Liver (tissue), 8 donors: ENCODE measurements at regions not wholly inside any gene's neighbourhood (a gene's known extent, or its start where the extent isn't known, plus 50 kb on each side); places are given as distances from the start of the nearest gene placed in this dataset.

Experiments used
- DNase-seq: peaks from one replicate; pipeline ENCODE4 v3.0.0-alpha.2; 2017; ENCODE audit warnings: low spot score
- H3K27ac ChIP-seq, 2 donors: one replicate each; pipeline ENCODE4 v1.7.0; 2013; ENCODE audit warnings: inconsistent platforms in 2 of 2, low read length in 2 of 2, control low read depth in 1 of 2, low read depth in 1 of 2, mild to moderate bottlenecking in 1 of 2
- H3K27me3 ChIP-seq, 4 donors: one replicate each; pipeline versions ENCODE4 v1.6.1 to v1.7.0; 2013; ENCODE audit warnings: low read length in 3 of 4, inconsistent platforms in 1 of 4, mild to moderate bottlenecking in 1 of 4, moderate library complexity in 1 of 4; ENCODE audit not compliant: control insufficient read depth in 4 of 4, insufficient read depth in 4 of 4
- H3K36me3 ChIP-seq, 4 donors: one replicate each; pipeline versions ENCODE4 v1.6.1 to v1.7.0; 2013; ENCODE audit warnings: low read length in 3 of 4, mild to moderate bottlenecking in 3 of 4, low read depth in 1 of 4, moderate library complexity in 1 of 4; ENCODE audit not compliant: control insufficient read depth in 4 of 4, insufficient read depth in 3 of 4
- H3K4me1 ChIP-seq, 4 donors: one replicate each; pipeline versions ENCODE4 v1.6.1 to v1.7.0; 2013; ENCODE audit warnings: low read length in 3 of 4, mild to moderate bottlenecking in 3 of 4, moderate library complexity in 1 of 4; ENCODE audit not compliant: control insufficient read depth in 4 of 4, insufficient read depth in 4 of 4
- H3K4me3 ChIP-seq, 3 donors: one replicate each; pipeline versions ENCODE4 v1.6.1 to v1.7.0; 2013; ENCODE audit warnings: low read length in 3 of 3, control low read depth in 1 of 3, low read depth in 1 of 3, mild to moderate bottlenecking in 1 of 3
- H3K9ac ChIP-seq, 2 donors: one replicate each; pipeline ENCODE4 v1.7.0; 2013; ENCODE audit warnings: low read length in 2 of 2, mild to moderate bottlenecking in 2 of 2, moderate library complexity in 2 of 2, control low read depth in 1 of 2, low read depth in 1 of 2
- H3K9me3 ChIP-seq, 4 donors: one replicate each; pipeline versions ENCODE4 v1.6.1 to v1.7.0; 2013; ENCODE audit warnings: low read length in 3 of 4; ENCODE audit not compliant: control insufficient read depth in 4 of 4
- EGR1 ChIP-seq, 2 donors: IDR thresholded peaks; 2 replicates each; pipeline ENCODE4 v1.6.1; 2016 to 2018; ENCODE audit warnings: antibody characterized with exemption in 2 of 2, low read depth in 2 of 2
- FOXA1 ChIP-seq: IDR thresholded peaks from 2 replicates; pipeline ENCODE4 v1.6.1; 2016; ENCODE audit warnings: antibody characterized with exemption
- GABPA ChIP-seq, 2 donors: IDR thresholded peaks in 1 of 2; conservative IDR thresholded peaks in 1 of 2; 2 replicates each; pipeline ENCODE4 v1.6.1; 2016; ENCODE audit warnings: antibody characterized with exemption in 2 of 2, mild to moderate bottlenecking in 1 of 2, moderate library complexity in 1 of 2
- HNF4A ChIP-seq, 2 donors: conservative IDR thresholded peaks; 2 replicates each; pipeline ENCODE4 v1.6.1; 2016; ENCODE audit warnings: antibody characterized with exemption in 2 of 2, mild to moderate bottlenecking in 2 of 2
- JUND ChIP-seq, 2 donors: IDR thresholded peaks; 2 replicates each; pipeline ENCODE4 v1.6.1; 2016; ENCODE audit warnings: antibody characterized with exemption in 2 of 2
- NR2F2 ChIP-seq: IDR thresholded peaks from 2 replicates; pipeline ENCODE4 v1.6.1; 2016; ENCODE audit warnings: antibody characterized with exemption
- RAD21 ChIP-seq, 2 donors: IDR thresholded peaks; 2 replicates each; pipeline ENCODE4 v1.6.1; 2016; ENCODE audit warnings: antibody characterized with exemption in 2 of 2, mild to moderate bottlenecking in 2 of 2
- RXRA ChIP-seq, 2 donors: IDR thresholded peaks; 2 replicates each; pipeline ENCODE4 v1.6.1; 2017 to 2018; ENCODE audit warnings: antibody characterized with exemption in 2 of 2, mild to moderate bottlenecking in 1 of 2
- SP1 ChIP-seq: IDR thresholded peaks from 2 replicates; pipeline ENCODE4 v1.6.1; 2018; ENCODE audit warnings: antibody characterized with exemption, mild to moderate bottlenecking
- TAF1 ChIP-seq: conservative IDR thresholded peaks from 2 replicates; pipeline ENCODE4 v1.6.1; 2016; ENCODE audit warnings: antibody characterized with exemption, mild to moderate bottlenecking
- WGBS: extraction: QIAGEN DNeasy Blood & Tissue Kit; methylation state at CpG from one replicate; pipeline ENCODE4 v1.1.7; 2013; 5-methylcytosine and 5-hydroxymethylcytosine counted together
- TF ChIP-seq, protein P1 (sequence below): IDR thresholded peaks from 2 replicates; pipeline ENCODE4 v1.6.1; 2016; ENCODE audit warnings: antibody characterized with exemption
- TF ChIP-seq, protein P2 (sequence below): fragments of 150-350 bp; IDR thresholded peaks from 2 replicates; pipeline ENCODE4 v1.5.1; 2017; ENCODE audit warnings: improper control_type of control experiment, low read depth, low read length; ENCODE audit not compliant: missing input control
- TF ChIP-seq, protein P3 (sequence below): IDR thresholded peaks from 2 replicates; pipeline ENCODE4 v1.6.1; 2016; ENCODE audit warnings: antibody characterized with exemption
- TF ChIP-seq, protein P4 (sequence below): IDR thresholded peaks from 2 replicates; pipeline ENCODE4 v1.6.1; 2016; ENCODE audit warnings: antibody characterized with exemption
- donor health status: healthy.
- donor health status: healthy.
- donor health status: healthy.
- donor health status: healthy.
- donor health status: healthy.

DNA sequence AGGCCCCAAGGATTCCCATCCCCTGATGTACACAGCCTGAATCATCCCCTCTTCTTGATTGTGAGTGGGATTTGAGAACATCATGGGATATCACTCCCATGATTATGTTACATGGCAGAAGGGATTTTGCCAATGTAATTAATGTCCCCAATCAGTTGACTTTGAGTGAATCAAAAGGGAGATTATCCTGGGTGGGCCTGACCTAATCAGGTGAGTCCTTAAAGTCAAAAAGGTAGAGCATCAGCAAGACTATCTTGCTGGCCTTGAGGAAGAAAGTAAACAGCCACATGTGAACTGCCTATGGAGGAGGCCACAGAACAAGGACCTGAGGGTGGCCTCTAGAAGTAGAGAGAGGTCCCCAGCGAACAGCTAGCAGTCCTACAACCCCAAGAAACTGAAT is 203.1 kb upstream of the ATP6AP2 start:
- no peaks in the 10 kb centered on the region for H3K36me3 ChIP-seq
- no peaks in the 10 kb centered on the region for H3K4me1 ChIP-seq
- H3K9me3 ChIP-seq = peaks cover 0 to 5% (median 2%) of the 10 kb centered on the region in 4 donors
- WGBS = 91% methylated on average over 1 of the region's 1 CpG
- H3K27ac ChIP-seq = no peak overlapping the region
- TF ChIP-seq HNF4A (conservative IDR thresholded peaks at IDR 0.05) = no peak
- TF ChIP-seq TAF1 = no peak
- TF ChIP-seq, protein P1, sequence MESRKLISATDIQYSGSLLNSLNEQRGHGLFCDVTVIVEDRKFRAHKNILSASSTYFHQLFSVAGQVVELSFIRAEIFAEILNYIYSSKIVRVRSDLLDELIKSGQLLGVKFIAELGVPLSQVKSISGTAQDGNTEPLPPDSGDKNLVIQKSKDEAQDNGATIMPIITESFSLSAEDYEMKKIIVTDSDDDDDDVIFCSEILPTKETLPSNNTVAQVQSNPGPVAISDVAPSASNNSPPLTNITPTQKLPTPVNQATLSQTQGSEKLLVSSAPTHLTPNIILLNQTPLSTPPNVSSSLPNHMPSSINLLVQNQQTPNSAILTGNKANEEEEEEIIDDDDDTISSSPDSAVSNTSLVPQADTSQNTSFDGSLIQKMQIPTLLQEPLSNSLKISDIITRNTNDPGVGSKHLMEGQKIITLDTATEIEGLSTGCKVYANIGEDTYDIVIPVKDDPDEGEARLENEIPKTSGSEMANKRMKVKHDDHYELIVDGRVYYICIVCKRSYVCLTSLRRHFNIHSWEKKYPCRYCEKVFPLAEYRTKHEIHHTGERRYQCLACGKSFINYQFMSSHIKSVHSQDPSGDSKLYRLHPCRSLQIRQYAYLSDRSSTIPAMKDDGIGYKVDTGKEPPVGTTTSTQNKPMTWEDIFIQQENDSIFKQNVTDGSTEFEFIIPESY = no peak
- TF ChIP-seq SP1 = no peak
- TF ChIP-seq GABPA (IDR thresholded peaks at IDR 0.05 in 1 of 2, conservative IDR thresholded peaks at IDR 0.05 in 1 of 2) = no peak
- no peak for TF ChIP-seq JUND (IDR thresholded peaks at IDR 0.05)
- TF ChIP-seq NR2F2 = no peak
- no peak for TF ChIP-seq FOXA1
- no peak for TF ChIP-seq RAD21 (IDR thresholded peaks at IDR 0.05)
- TF ChIP-seq EGR1 (IDR thresholded peaks at IDR 0.05; ENCODE audit: low read depth in 2 of 2) = no peak
- TF ChIP-seq, protein P2, sequence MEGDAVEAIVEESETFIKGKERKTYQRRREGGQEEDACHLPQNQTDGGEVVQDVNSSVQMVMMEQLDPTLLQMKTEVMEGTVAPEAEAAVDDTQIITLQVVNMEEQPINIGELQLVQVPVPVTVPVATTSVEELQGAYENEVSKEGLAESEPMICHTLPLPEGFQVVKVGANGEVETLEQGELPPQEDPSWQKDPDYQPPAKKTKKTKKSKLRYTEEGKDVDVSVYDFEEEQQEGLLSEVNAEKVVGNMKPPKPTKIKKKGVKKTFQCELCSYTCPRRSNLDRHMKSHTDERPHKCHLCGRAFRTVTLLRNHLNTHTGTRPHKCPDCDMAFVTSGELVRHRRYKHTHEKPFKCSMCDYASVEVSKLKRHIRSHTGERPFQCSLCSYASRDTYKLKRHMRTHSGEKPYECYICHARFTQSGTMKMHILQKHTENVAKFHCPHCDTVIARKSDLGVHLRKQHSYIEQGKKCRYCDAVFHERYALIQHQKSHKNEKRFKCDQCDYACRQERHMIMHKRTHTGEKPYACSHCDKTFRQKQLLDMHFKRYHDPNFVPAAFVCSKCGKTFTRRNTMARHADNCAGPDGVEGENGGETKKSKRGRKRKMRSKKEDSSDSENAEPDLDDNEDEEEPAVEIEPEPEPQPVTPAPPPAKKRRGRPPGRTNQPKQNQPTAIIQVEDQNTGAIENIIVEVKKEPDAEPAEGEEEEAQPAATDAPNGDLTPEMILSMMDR = no peak
- no peak for TF ChIP-seq RXRA (IDR thresholded peaks at IDR 0.05)
- H3K27me3 ChIP-seq = no peaks in the 10 kb centered on the region
- H3K9ac ChIP-seq = no peak overlapping the region
- no peak overlapping the region for H3K4me3 ChIP-seq
- no peak for DNase-seq

DNA sequence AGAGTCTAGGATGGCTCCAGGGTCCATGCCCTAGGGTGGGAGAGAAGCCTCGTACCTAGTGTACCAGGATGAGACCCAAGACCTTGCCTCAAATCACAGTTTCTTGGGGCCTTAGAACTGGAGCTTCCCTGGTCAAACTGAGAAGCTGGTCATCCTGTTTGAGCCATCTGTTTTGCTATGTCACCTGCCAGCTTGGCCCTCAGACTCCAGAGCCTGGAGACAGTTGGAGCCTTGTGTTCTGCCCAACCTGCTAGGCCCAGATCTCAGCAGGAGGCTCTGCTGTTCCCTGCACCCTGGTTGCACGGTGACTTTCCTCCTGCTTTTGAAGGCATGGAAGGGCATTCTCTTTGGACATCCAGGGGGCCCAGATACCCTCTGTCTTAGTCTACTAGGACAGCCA is 206.3 kb upstream of the ATP6AP2 start:
- H3K4me1 ChIP-seq = no peaks in the 10 kb centered on the region
- H3K36me3 ChIP-seq = no peaks in the 10 kb centered on the region
- no peak overlapping the region for H3K9ac ChIP-seq
- H3K27ac ChIP-seq = no peak overlapping the region
- H3K4me3 ChIP-seq = no peak overlapping the region
- H3K9me3 ChIP-seq = peaks cover 0 to 8% (median 3%) of the 10 kb centered on the region in 4 donors
- 98% methylated on average over 2 of the region's 2 CpGs for WGBS
- no peak for TF ChIP-seq FOXA1
- TF ChIP-seq, protein P1 = no peak
- no peaks in the 10 kb centered on the region for H3K27me3 ChIP-seq
- DNase-seq = no peak

DNA sequence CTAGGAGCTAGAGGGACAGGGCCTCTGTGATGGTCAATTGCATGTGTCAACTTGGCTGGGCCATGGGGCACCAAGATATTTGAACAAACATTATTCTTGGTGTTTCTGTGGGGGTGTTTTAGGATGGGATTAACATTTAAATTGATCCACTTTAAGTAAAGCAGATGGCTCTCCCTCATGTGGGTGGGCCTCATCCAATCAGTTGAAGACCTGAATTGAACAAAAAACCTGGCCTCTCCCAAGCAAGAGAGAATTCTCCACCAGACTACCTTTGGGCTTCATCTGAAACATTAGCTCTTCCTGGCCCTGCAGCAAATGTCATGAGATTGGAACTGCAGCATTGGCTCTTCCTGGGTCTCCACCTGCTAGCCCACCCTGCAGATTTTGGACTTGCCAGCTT is 207.1 kb upstream of the ATP6AP2 start:
- Histone ChIP-seq H3K27me3 (no peaks in the 10 kb centered on the region), H3K4me1 (no peaks in the 10 kb centered on the region), H3K9ac (no peak overlapping the region), H3K9me3 (peaks cover 0 to 8% (median 2%) of the 10 kb centered on the region in 4 donors), H3K4me3 (no peak overlapping the region), H3K27ac (no peak overlapping the region), H3K36me3 (no peaks in the 10 kb centered on the region)
- no peak for DNase-seq
- TF ChIP-seq RXRA (IDR thresholded peaks at IDR 0.05) = no peak
- TF ChIP-seq, protein P3, sequence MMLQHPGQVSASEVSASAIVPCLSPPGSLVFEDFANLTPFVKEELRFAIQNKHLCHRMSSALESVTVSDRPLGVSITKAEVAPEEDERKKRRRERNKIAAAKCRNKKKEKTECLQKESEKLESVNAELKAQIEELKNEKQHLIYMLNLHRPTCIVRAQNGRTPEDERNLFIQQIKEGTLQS = no peak
- TF ChIP-seq, protein P4, sequence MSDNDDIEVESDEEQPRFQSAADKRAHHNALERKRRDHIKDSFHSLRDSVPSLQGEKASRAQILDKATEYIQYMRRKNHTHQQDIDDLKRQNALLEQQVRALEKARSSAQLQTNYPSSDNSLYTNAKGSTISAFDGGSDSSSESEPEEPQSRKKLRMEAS = no peak
